ENCODE measurements at regions not wholly inside any gene's neighbourhood (a gene's known extent, or its start where the extent isn't known, plus 50 kb on each side); places are given as distances from the start of the nearest gene placed in this dataset.

GRCh38 chr14:96638041-96638855 lies 136.1 kb downstream of the PAPOLA start:
- DNase-seq (ENCODE audit: low spot score) = peak; percentile 4

- DNase-seq (ENCODE audit: low spot score) = peak; percentile 3
These were observed 137.4 kb downstream of the PAPOLA start for GRCh38 chr14:96639550-96639949.

GRCh38 chr14:96648506-96649326 lies 146.5 kb downstream of the PAPOLA start:
- peak; percentile 9 for DNase-seq (ENCODE audit: low spot score)

GRCh38 chr14:96649327-96649601 lies 147.1 kb downstream of the PAPOLA start:
- DNase-seq (ENCODE audit: low spot score) = no peak

GRCh38 chr14:96653597-96653996 lies 143.6 kb upstream of the VRK1 start:
- no peak for DNase-seq (ENCODE audit: low spot score)

GRCh38 chr14:96658611-96659010 lies 138.6 kb upstream of the VRK1 start:
- no peak for DNase-seq (ENCODE audit: low spot score)

DNA sequence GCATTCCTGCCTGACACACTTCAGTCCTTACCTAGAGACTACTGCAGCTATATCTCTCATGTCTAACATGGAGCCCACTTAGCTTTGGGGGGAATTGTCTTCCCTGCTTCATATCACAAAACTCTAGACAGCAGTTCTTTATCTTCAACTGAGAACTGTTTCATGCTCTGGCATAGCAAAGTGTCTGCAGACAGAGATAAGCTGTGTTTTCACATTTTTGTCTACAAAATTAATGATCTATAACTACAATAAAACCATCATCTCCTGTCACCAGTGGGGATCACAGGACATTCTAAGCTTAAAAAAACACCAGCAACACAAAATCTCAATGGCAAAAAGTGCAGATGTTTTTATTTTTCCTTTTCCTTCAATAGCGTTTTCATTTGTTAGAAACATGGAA lies 137.1 kb upstream of the VRK1 start:
- no peak for DNase-seq (ENCODE audit: low spot score)

GRCh38 chr14:96660667-96661066 lies 136.5 kb upstream of the VRK1 start:
- peak; percentile 8 for DNase-seq (ENCODE audit: low spot score)

- peak; percentile 18 for DNase-seq (ENCODE audit: low spot score)
These were observed 135.8 kb upstream of the VRK1 start for GRCh38 chr14:96661244-96661969.

DNA sequence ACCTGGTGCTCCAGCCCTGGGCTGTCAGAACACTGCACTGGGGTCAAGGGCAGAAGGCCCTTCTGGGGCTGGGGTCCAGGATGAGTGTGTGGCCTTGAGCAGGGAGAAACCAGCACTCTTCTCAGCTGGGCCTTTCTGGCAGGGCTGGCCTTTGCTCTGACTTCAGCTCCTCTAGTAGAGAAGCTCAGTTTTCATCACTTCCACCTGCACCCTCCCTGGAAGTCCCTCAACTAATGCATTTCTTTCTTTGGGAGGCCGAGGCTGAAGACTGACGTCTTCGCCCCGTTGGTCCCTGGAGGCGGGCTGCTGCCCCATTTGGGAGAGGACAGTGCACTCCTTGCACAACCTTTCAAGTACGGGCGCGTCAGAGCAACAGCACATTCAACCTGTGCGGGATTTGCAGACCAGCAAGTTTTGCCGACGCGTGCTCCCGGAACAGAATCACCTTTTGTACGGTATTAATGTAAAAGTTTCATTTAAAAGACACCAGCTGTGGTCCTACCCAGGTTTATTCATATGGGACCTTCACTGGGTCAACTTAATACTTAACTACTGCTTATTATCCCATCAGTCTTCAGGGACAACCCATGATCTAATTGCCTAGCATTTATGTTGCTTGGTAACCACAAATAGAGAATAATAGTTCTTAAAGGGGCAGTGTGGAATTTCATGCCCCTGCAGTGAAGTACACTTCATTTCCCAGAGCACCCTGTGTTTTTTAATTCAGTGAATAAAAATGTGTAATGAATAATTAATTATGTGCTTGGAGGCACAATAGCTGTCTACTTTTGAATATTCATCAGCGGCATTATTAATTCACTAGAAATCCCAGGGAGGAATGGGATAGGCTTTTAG lies 134.8 kb upstream of the VRK1 start:
- DNase-seq (ENCODE audit: low spot score) = peak; percentile 38

DNA sequence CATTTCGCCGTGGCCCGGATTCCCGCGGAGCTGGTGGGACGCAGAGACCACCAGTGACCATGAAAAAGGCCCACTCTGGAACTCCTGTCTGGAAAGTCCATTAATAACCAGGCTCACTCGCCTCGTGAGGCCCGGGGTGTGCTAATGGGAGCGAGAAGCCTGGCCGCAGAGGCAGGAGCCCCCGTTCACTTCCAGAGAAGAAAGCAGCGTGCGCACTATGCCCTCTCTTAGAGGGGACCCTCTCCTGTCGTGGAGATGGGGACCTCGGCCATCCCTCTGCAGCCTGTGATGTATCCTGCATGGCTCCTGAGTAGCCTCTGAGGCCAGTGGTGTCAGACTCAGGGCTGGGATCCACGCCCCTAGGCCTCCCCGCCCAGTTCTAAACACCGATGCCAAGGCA lies 134.1 kb upstream of the VRK1 start:
- DNase-seq (ENCODE audit: low spot score) = peak; percentile 24

DNA sequence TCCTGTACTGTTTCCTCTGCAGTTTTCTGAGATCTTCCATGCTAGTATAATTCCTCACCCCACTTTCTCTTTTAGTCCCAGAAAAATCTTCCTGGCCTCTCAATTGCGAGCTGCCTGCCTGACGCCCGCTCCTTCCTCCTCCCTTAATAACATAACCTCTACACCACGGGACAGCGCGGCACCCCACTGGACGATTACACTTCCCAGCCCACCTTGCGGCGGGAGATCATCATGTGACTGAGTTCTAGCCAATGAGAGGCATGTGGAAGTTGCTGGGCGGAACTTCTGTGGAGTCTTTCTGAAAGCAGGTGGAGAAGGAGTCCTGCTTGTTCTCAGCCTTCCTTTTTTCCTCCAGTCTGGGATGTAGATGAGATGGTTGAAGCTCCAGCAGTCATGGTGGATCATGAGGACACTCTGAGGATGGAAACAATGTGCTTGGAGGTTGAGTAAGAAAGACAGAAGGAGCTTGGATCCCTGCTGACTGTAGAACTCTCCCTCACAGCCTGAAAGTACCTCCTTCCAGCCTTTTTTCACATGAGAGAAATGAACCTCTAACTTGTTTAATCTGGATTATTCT lies 133.6 kb upstream of the VRK1 start:
- DNase-seq (ENCODE audit: low spot score) = no peak

- peak; percentile 17 for DNase-seq (ENCODE audit: low spot score)
These were observed 131.1 kb upstream of the VRK1 start for GRCh38 chr14:96666088-96666487.

GRCh38 chr14:96670391-96670790 lies 126.8 kb upstream of the VRK1 start:
- no peak for DNase-seq (ENCODE audit: low spot score)

- DNase-seq (ENCODE audit: low spot score) = no peak
These were observed 126.0 kb upstream of the VRK1 start for GRCh38 chr14:96671218-96671617.

DNA sequence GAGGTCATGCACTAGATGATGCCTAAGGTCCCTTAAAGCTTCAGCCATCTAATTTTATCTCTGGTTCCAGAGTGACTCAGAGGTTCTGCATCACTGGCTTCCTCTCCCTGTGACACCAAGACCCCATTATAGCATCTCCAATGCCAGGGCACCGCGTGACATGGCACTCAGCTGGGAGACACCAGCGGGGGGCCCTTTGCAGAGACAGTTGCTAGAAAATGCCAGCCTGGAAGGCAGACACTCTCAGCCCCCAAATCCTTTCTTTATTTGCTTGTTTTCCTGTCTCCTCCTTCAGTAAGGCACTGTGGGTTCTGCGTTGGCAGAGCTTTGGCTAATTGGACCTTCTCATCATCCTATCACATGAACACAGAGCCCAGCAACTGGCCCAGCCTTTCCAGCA lies 123.5 kb upstream of the VRK1 start:
- DNase-seq (ENCODE audit: low spot score) = no peak

- DNase-seq (ENCODE audit: low spot score) = no peak
These were observed 123.1 kb upstream of the VRK1 start for GRCh38 chr14:96674121-96674520.

DNA sequence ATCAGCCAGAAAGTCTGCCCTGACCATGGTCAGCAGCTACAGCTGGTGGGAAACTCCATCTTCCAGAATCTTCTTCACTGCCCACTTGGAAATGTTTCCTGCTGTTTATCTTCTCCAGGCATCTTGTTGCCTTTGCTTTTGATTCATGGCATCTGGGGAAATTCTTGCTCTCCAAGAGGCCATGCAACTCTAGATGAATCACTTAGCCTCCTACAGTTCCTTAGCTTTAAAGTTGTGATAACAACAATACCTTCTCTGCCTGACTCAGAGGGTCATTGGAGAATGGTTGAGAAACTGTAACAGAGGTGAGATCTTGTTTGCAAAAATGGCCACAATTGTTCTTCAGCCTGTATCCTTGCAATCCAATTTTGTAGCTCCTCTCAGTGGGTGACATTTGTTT lies 121.0 kb upstream of the VRK1 start:
- DNase-seq (ENCODE audit: low spot score) = no peak

GRCh38 chr14:96681829-96682228 lies 115.4 kb upstream of the VRK1 start:
- DNase-seq (ENCODE audit: low spot score) = no peak

- no peak for DNase-seq (ENCODE audit: low spot score)
These were observed 114.8 kb upstream of the VRK1 start for GRCh38 chr14:96682401-96682800.

GRCh38 chr14:96683562-96684289 lies 113.5 kb upstream of the VRK1 start:
- DNase-seq (ENCODE audit: low spot score) = no peak
